ENCODE measurements at regions not wholly inside any gene's neighbourhood (a gene's known extent, or its start where the extent isn't known, plus 50 kb on each side); places are given as distances from the start of the nearest gene placed in this dataset.

DNA sequence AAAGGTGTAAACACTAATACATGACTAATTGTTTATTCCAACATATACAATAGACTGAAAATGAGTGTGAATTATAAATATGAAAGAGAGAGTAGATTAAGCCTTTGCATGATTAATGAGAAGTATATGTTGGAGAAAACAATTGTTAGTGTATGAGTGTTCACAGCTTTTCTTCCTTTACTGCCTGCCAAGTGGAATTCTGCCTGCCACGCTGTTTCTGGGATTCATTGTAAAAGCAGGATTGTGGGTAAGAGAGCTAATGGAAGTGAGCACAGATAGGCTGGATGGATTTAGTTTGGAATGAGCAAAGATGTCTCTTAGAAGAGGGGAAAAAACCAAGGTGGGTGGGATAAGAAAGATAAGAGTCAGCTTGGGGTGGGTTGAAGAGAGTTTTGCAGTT lies 129.6 kb upstream of the NMUR2 start:
- TF ChIP-seq, protein P1, sequence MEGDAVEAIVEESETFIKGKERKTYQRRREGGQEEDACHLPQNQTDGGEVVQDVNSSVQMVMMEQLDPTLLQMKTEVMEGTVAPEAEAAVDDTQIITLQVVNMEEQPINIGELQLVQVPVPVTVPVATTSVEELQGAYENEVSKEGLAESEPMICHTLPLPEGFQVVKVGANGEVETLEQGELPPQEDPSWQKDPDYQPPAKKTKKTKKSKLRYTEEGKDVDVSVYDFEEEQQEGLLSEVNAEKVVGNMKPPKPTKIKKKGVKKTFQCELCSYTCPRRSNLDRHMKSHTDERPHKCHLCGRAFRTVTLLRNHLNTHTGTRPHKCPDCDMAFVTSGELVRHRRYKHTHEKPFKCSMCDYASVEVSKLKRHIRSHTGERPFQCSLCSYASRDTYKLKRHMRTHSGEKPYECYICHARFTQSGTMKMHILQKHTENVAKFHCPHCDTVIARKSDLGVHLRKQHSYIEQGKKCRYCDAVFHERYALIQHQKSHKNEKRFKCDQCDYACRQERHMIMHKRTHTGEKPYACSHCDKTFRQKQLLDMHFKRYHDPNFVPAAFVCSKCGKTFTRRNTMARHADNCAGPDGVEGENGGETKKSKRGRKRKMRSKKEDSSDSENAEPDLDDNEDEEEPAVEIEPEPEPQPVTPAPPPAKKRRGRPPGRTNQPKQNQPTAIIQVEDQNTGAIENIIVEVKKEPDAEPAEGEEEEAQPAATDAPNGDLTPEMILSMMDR (IDR thresholded peaks at IDR 0.05; ENCODE audit: insufficient read depth, low read length, poor library complexity, severe bottlenecking), result no peak
- TF ChIP-seq EZH2phosphoT487 (conservative IDR thresholded peaks at IDR 0.05; ENCODE audit: low read length), result no peak

Measured in SU-DHL-6 (cell line).